ENCODE measurements at regions not wholly inside any gene's neighbourhood (a gene's known extent, or its start where the extent isn't known, plus 50 kb on each side); places are given as distances from the start of the nearest gene placed in this dataset.

- no peak for DNase-seq
Measured at GRCh38 chr18:24628326-24628725, 167.9 kb downstream of the HRH4 start.

DNA sequence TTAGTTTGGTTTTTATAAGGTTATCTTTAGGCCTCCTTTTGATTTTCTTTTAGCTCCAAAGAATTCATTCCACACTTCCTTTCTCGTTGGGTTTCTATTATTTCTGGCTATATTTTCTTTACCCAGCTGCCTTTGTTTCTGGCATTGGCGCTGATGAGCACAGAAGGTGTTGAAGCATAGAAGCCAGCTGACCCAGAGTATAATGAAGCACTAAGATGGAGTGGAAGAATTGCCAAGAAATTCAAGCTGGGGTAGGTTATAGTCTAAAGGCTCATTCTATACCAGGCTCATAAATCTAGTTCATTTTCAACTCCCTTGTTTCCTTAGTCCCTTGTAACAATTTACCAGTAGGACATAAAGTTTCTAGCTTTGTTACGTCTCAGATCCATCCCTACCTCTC, 169.5 kb downstream of the HRH4 start:
- DNase-seq: no peak

DNA sequence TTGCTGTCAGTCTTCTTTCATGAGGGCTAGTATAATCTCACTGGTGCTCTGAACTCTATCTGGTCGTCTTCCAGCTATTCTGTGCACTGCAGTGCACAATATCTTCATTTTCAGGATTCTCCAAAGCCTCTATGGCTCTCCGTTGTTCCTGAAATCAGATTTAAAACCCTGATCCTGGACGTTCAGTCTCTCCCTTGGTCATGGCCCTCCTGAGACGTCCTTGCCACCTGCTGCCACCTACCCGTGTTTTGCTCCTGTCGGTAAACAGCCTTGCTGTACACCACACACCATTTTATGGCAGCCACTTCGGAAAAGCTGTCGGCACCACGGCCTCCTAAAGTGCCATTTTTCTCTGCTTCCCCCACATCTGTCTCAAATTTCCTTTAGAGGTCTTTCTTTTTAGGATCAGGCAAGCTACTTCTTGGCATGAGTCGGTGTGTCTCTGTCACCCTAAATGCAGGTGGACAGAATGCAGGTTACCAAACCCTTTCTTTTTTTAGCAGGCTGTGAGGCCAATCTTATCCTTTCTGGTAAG, 170.0 kb downstream of the HRH4 start:
- DNase-seq: no peak

DNA sequence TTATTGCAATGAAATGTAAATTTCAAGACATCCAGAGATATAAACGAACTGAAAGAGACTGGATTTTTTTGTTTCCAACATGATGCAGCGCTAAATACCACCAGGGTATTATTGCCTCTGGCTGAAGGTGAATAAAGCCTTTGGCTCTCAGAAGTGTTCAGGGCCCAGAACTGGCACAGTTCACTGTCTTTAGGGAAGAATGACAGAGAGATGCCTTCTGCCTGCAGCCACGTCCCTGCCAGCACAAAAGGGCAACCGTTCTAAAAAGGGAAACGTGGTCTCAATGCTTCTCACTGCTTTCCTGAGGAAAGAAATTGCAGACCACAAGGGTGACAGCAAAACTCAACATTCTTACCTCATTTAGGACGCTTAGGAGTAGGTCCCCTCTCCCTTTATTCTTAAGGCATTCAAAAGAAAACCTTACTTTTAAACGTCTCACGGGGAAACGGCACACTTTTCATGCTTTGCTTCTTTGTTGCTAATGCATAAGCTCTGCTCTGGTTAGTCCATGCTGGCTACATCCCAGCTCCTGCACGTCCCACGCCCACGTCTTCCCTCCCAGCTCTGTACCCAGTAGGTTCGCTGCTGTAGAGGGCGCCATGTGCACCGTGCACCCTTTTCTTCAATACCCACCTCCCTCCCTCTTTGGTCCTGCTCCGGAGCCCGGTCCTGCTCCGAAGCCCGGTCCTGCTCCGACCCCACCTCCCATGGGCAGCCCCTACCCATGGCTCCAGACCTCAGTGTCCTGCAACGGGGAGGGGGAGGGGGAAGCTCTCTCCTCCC, 171.0 kb downstream of the HRH4 start:
- no peak for DNase-seq

DNA sequence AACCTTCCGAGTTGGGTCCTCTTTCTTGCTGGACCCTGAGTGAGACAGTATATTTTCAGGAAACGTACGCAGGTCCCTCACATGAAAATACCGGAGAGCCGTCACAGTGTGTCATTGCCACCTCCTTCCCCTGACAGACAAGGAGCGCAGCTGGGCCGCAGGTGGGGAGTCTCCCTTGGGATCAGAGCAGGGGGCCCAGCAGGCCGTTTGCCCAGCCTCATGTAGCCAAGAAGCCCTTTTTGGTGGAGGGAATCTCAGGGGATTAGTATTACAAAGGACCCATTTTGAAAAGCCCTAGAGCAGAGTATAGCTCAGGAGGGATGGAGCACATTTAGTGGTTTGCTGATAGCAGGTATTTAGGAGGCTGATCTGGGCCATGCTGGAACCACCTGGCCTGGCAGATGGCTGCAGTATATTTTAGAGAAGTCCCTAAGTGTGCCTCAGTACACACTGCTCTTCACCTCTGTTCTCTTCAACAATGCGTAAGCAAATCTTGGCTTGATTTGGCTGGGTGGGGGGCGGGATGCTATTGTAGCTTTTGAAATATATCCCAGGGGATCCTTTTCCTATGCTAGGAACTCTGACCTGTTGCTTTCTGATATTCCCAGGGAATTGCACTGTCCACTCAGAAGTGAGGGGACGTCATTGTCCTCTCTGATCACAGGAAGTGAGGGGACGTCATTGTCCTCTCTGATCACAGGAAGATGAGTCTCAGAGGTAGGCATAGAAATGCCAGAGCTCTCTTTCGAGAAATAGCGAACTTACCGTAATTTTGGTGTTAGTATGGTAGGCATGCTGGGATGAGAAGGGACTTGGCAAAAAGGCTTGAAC, 171.9 kb downstream of the HRH4 start:
- no peak for DNase-seq

DNA sequence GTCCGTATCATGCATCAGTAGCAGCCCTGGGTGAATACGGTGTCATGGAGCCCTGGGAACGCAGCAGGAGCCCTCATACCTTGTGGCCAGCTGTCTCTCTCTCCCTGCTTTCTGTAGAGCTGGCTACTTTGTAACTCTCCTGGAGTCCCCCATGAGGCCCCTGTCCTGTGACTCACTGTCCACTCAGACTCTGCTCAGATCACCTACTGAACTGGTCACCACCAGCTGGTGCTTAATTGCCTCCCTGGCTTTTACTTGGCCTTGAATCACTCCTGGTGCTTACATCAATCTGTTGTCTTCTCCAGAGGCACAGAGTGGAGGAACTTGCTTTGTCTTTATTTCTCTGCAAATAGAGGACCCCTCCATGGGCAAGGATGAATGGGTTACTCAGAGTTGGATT, 172.7 kb downstream of the HRH4 start:
- DNase-seq: no peak

GRCh38 chr18:24649571-24649970, 189.1 kb downstream of the HRH4 start:
- no peak for DNase-seq

- no peak for DNase-seq
Measured at GRCh38 chr18:24651434-24651833, 191.0 kb downstream of the HRH4 start.

DNA sequence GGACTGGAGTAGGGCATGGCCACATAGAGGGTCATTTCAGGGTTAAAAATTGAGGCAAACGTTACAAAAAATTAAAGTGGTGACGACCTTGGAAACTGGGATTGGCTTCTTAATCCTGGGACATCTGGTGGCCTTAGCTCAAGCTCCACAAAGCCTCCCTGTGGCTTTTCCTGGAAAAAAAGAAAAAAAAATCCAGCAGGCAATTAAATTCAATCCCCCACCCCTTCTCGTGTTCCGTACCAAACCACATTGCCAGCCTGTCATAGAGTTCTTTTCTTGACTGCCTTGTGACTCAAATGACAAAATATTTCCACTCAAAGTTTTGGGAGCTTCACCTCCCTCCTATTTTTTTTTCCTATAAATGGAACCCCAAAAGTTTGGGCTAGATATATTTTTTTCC, 195.6 kb downstream of the HRH4 start:
- no peak for DNase-seq

DNA sequence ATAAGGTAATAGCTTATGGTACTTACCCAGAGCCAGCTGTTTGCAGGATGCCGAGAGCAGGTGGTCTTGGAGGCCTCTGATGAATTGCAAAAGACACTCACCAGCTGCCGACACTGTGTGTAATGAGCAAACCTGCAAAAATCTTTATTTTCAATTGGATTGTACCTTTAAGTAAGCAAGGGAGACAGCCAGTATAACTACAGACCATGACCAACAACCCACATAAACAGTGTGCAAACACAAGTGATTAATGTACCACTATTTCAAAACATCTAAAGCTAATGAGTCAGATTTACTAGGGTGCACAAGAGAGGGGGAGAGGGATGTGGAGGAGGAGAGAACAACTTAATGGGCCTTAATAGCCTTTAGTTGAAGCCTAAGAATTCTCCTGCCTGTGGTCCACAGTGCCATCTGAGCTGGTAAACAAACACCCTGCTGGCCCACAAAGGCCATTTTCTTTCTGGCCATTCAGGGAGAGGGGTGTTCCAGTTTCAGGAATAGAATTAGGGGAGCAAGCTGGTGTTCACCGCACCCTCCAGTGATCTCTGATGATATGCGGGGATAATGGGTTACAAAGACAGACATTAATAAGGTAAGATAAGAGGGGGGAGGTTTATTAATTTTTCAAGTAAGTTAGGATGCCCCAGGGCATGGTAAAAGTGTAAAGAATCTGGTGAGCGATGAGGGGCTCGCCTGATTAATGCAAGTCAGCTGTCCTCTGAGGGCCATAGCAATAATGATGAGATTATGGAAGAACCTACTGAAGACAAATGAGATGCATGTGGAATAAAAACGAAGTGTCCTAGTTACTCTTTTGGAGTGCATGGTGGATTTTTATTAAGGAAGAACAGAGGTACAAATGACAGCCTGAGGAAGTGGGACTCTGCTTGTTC, 196.4 kb downstream of the HRH4 start:
- no peak for DNase-seq

DNA sequence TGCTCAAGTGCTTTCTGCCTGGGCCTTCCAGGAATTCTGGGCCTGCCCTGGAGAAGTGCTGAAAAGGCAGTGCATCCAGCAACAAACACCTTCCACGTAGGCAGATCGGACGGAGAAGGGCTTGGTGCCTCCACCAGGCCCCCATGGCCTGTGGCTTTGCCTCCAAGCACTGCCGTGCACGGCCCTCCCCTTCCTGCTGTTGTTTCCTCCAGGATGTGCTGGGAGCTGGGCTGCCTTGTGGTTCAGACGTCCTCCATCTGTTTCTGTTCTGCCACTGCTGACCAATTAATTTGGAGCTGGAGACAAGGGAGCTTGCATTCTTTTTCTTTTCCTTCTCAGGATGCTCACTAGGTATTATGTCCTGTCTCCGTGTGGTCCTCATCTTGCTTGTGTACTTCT, 197.0 kb downstream of the HRH4 start:
- no peak for DNase-seq

GRCh38 chr18:24658302-24658701, 197.9 kb downstream of the HRH4 start:
- no peak for DNase-seq

- DNase-seq: no peak
Measured at GRCh38 chr18:24659827-24660720, 199.6 kb downstream of the HRH4 start.

DNA sequence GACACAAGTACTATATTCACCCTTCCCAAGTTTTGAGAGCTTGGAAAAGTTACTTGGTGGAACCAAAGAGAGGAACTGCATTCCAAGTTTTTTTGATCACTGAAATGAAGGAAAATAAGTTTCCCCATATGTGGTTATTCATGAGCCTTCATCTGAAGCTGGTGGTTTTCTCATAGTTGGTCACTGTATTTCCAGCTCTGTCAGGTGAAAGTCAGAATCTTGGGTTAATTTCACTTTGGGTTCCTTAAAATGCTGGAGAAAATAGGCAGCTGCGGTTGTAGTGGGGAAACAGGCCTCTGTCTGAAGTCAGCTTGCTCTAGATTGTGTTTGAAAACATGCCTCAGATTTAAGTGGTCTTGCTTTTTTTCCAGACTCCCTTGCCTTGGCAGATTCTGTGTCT, 200.5 kb downstream of the HRH4 start:
- no peak for DNase-seq

DNA sequence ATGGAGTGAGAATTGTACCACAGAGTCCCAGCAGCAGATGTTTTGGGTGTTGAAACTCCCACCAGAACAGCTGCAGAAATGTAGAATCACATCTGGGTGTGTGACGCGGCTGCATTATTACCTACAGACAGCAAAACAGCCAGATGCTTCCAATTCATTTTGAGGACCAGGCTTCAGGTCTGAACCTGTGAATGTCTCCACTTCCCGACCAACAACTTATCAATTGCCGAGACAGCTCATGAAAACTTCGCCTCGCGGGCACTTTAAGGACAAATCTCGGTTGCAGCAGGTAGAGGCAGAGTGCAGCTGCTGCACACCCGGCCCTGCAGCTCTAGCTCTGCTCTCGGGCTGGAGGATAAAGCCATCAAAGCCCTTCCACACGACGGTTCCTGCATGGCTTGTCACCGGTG, 202.0 kb downstream of the HRH4 start:
- no peak for DNase-seq

- DNase-seq: no peak
Measured at GRCh38 chr18:24663026-24663425, 202.6 kb downstream of the HRH4 start.

- no peak for DNase-seq
Measured at GRCh38 chr18:24669015-24669414, 208.6 kb downstream of the HRH4 start.

DNA sequence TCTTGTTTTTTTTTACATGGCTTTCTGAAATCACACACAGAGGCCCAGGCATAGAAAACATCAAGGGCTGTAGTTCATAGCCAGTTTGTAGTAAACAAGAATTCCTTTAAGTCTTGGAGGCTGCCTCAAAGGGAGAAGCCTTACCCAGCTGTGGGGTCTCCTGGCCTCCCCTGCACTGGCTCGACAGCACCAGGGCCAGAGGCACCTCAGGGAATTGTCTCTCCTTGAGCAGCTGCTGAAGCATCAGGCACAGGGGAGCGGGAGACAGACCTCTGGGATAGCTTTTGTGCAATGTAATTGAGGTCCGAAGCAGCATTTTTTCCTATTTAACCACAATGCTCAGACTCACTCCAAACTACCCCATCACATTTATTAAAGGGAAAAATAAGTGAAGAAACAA, 209.1 kb downstream of the HRH4 start:
- no peak for DNase-seq

DNA sequence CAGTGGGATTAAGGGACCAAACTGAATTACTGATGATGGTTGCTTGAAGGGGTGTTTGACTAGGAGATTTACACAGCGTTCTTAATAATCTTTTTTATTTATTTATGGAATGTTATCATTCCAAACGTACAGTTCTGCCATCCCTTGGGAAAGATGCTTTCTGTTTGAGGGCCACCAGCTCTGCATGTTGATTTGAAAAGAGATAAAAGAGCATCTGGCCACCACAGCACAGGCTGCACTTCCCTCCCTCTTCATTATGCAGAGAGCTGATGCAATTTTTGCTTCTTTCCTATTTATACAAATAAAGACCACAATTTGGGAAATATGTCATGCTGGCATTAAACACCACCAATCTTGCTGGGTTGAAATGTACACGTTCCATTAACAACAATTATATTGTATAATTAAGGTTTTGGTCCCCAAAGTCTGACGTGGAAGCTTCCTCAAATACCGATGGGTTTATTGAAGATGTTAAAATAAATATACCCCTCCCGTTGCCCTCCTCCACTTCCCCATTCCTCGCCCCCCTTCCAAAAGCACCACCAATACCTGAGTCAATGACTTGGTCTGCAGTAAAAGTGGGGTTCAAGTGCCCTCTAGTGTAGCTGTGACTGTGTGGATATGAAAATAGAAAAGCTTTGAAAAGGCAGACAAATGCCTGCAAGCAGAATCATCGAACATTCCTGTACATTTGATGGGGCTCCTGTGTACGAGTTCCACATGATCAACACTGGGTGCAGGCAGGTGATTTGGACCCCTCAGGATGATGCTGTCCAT, 211.9 kb downstream of the HRH4 start:
- DNase-seq: no peak

- no peak for DNase-seq
Measured at GRCh38 chr18:24674200-24674599, 213.8 kb downstream of the HRH4 start.

- DNase-seq: no peak
Measured at GRCh38 chr18:24674605-24675004, 214.2 kb downstream of the HRH4 start.

Data from GF-D8 (cell line).